ENCODE measurements at regions not wholly inside any gene's neighbourhood (a gene's known extent, or its start where the extent isn't known, plus 50 kb on each side); places are given as distances from the start of the nearest gene placed in this dataset.

DNA sequence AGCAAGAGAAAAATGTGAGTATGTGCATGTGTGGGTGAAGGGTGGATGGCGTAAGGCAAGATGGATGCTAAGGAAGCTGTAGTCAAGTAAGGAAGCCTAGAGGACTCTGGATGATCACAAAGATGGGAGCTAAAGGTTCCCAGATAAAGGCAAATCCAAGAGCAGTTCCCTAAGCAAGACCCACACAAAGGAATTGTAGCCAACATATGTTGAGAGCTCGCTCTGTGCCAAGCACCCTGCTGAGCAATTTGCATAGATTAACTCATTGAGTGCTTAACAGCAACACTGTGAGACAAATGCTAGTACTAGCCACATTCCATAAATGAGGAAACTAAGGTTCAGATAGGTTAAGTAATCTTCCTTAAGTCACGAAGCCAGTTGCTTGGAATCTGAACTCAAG lies 132.6 kb downstream of the C1D start:
- Histone ChIP-seq H3K79me2 (ENCODE audit: control insufficient read depth, insufficient read depth, low read length) (no peaks in the 10 kb centered on the region), H3K9me3 (replicated peaks; ENCODE audit: control insufficient read depth, insufficient read depth, low read length) (no peaks in the 10 kb centered on the region), H3K9me1 (replicated peaks; ENCODE audit: control insufficient read depth, extremely low read depth, insufficient read depth, low read length) (no peaks in the 10 kb centered on the region), H3K27ac (ENCODE audit: insufficient read depth, low read depth, low read length) (no peak overlapping the region), H3K9ac (replicated peaks; ENCODE audit: extremely low read depth, insufficient read depth, low read length) (no peak overlapping the region), H3K36me3 (ENCODE audit: control insufficient read depth in 2 of 2, extremely low read depth in 1 of 2, insufficient read depth in 2 of 2, low read length in 2 of 2) (no peaks in the 10 kb centered on the region), H3K4me2 (ENCODE audit: insufficient read depth, low read length) (no peak overlapping the region), H3K4me3 (replicated peaks in 1 of 3; ENCODE audit: insufficient read depth in 1 of 3, low read depth in 1 of 3, low read length in 3 of 3) (no peak overlapping the region), H3K4me1 (ENCODE audit: control insufficient read depth, extremely low read depth, insufficient read depth, low read length) (no peaks in the 10 kb centered on the region), H3K27me3 (ENCODE audit: control insufficient read depth in 2 of 2, insufficient read depth in 2 of 2, low read length in 2 of 2) (no peaks in the 10 kb centered on the region), H2AFZ (ENCODE audit: low read depth, low read length) (no peak overlapping the region), H4K20me1 (replicated peaks; ENCODE audit: control insufficient read depth, extremely low read depth, insufficient read depth, low read length) (no peaks in the 10 kb centered on the region)
- intact Hi-C loops (cut with micrococcal nuclease) (no loop called here), dilution Hi-C loops (cut with MboI; ENCODE audit: extremely low pct_ligation_motif_present, low sequenced_read_pairs) (no loop called here)
- POLR2A ChIA-PET = no interaction called here
- CTCF ChIA-PET = interaction anchor here (0.8 kb wide), 2 partner anchors 15 to 101 kb away, joined by 3 to 4 read pairs; no protein-coding TSS in a partner anchor
- no TSS peak for BruUV-seq (replicated peaks)
- DNase-seq (ENCODE audit: low read depth, low spot score) = no peak
- TF ChIP-seq, protein P1, sequence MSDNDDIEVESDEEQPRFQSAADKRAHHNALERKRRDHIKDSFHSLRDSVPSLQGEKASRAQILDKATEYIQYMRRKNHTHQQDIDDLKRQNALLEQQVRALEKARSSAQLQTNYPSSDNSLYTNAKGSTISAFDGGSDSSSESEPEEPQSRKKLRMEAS (IDR thresholded peaks at IDR 0.05; ENCODE audit: insufficient read depth, insufficient read length) = no peak
- TF ChIP-seq POLR2AphosphoS5 (IDR thresholded peaks at IDR 0.05; ENCODE audit: insufficient read depth, low read depth, low read length) (no peak), MYC (IDR thresholded peaks at IDR 0.05; ENCODE audit: low read depth, low read length) (no peak), JUN (IDR thresholded peaks at IDR 0.05; ENCODE audit: borderline replicate concordance, insufficient read depth, insufficient read length, low read depth) (no peak), CTCF (IDR thresholded peaks at IDR 0.05; ENCODE audit: extremely low read depth in 1 of 2, insufficient read depth in 1 of 2, low read depth in 1 of 2, low read length in 2 of 2) (no peak), POLR2A (IDR thresholded peaks at IDR 0.05; ENCODE audit: low read depth, low read length) (no peak), FOS (IDR thresholded peaks at IDR 0.05; ENCODE audit: borderline replicate concordance, insufficient read depth, low read length) (no peak), GATA2 (IDR thresholded peaks at IDR 0.05; ENCODE audit: insufficient read depth, insufficient read length, low read depth, low read length) (no peak), EZH2 (IDR thresholded peaks at IDR 0.05; ENCODE audit: borderline replicate concordance, low read depth, low read length, severe bottlenecking) (no peak)
- no peak for FAIRE-seq
